CD4-positive, alpha-beta T cell treated with Interleukin-12 subunit alpha and Interleukin-12 subunit beta, for 1 hour (primary cell): ENCODE measurements at regions not wholly inside any gene's neighbourhood (a gene's known extent, or its start where the extent isn't known, plus 50 kb on each side); places are given as distances from the start of the nearest gene placed in this dataset.
"Not testable (repeated sequence)": the region's sequence is repeated elsewhere in the genome, so short reads cannot be mapped to it uniquely, and the experiment has no call there.

Source experiments
- DNase-seq: peaks from one replicate; pipeline ENCODE4 v3.0.0-alpha.2; 2020

DNA sequence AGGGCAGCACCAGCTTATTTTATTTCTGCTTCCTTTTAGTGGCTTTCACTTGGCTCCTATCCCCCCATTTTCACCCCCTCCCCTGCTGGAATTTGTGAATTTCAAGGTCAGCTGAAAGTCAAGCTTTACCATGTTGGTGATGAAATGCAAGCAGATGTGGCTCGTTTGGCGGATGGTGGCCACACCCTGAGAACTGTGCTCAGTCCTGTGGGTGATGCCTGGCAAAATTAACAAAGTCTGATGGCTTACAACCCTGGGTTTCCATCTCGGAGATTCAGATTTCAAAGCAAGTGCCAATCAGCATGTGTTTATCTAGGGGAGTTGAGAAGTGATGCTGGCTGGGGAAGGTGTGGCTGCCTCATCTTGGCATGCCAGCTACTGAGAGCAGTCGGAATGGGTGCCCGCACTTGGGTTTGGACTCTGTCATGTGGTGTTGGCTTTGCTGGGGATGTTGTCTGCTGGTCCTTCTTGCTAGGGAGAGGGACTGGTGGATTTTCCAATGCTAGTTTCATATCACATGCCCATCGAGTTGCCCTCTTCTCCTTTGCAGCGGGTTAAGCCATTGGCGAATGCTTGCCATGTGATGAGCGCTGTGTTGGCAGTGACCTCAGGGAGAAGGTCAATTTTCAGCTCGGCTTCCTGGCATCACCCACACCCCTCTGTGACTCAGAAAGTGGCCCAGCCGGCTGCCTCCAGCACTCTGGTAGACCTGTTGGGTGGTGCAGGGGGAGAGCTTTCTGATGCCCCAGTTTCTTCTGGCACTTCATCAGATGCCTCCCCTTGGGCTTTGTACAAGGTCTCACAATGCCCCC, 77.0 kb upstream of the PITX1 start:
- no peak for DNase-seq

GRCh38 chr5:135108992-135109391, 75.0 kb upstream of the PITX1 start:
- no peak for DNase-seq

- no peak for DNase-seq
Measured at GRCh38 chr5:135108569-135108968, 74.5 kb upstream of the PITX1 start.

- DNase-seq: no peak
Measured at GRCh38 chr5:135107986-135108385, 74.0 kb upstream of the PITX1 start.

GRCh38 chr5:135106610-135107471, 72.8 kb upstream of the PITX1 start:
- DNase-seq: no peak

- DNase-seq: no peak
Measured at GRCh38 chr5:135106136-135106535, 72.1 kb upstream of the PITX1 start.

DNA sequence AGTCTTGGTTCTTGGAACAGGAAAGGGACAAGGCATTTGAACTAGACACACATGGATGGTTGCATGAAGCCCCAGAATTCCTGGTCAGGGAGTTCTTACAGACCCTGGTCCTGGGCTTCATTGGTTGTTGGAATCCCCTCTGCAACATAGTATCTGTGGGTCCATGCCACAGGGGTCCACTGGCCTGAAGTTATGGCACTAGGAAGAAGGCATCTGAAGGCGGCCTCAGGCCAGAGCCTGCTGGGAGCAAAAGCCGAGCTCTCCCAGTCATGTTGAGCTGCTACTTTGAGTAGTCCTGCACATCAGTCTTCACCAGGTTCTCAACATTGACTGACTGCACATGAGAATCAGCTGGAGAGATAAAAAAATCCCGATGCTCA, 71.1 kb upstream of the PITX1 start:
- no peak for DNase-seq

GRCh38 chr5:135103575-135103853, 69.5 kb upstream of the PITX1 start:
- DNase-seq: no peak

GRCh38 chr5:135102716-135103574, 68.9 kb upstream of the PITX1 start:
- DNase-seq: no peak

GRCh38 chr5:135100431-135100830, 66.4 kb upstream of the PITX1 start:
- DNase-seq: no peak

DNA sequence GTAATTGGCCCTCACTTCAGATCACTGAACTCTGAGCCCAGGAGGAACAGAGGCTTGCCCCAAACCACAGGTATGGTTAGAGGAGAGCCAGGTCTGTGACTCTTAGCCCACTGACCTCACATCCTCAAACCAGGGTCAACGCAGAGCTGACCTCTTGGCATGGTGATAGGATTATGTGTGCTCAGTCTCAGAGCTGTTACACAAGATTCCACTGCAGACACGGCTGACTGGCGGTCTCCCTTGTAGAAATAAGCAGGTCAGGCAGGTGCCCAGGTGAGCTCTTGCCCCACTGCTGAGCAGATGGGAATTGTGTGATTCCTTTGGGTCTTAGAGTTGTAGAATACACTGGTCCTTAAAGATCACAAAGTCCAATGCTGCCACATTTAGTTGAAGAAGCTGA, 66.0 kb upstream of the PITX1 start:
- no peak for DNase-seq

GRCh38 chr5:135097390-135097789, 63.4 kb upstream of the PITX1 start:
- no peak for DNase-seq

GRCh38 chr5:135095871-135096270, 61.8 kb upstream of the PITX1 start:
- DNase-seq: no peak

DNA sequence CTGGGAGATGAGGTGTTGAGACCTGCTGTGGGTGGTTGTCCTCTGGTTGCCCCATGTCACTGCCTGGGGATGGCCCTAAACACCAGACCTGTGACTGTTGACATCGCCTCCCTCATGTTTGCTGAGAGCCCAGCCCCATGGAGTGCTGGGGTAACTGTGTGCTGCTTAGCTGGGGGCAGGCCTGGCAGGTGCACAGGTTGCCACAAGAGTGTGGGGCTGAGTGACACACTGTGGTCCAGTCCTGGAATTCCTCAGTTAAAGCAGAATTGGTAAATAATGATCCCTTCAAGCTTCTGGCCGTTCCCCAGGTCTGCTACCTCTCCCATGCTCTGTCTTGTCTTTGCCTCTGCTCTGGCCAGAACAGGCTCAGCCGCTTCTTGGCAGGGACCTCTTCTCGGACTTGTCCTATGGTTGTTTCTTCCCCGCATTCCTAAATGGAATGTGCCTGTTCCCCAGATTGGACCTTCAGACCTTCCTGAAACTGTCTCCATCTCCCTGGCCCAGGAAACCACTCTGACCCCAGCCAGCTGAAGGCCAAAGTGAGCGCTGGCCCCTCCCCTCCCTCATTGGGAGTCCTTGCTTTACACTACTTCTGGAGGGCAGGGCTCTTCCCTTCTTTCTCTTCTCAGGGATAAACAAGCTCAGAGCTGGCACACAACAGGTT, 61.2 kb upstream of the PITX1 start:
- DNase-seq: no peak

DNA sequence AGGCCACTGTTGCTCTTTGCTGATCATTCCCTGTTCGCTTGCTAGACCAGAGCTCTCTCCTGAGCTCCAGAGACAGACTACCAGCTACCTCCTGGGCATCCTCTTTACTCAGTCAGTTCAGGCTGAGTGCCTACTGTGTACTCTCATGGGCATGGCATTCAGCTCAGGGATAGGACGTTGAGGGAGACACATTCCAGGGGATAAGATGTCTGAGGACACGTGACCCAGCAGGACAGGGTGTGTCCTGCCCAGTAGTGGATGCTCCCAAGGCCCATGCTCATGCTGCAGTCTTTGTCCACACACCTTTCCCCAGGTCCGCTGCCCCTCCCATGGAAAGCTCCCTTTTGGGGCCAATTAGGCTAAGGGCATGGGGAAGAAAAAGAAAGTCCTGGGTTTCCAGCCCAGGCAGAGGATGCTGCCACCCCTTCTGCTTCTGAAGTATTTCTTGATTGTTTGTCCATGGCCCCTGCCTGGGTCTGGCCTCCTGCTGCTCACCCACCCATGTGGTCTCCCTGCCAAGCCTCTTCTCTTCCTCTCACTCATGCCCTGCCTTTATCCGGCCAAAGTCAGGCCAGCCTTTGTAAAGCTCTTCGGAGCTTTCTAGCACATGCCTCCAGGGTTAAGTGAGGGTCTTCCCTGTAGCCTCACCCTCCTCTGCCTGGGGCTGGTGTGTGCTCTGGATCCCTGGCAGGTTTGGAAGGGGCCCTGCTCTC, 60.5 kb upstream of the PITX1 start:
- no peak for DNase-seq

GRCh38 chr5:135093483-135093882, 59.5 kb upstream of the PITX1 start:
- not testable (repeated sequence) for DNase-seq

DNA sequence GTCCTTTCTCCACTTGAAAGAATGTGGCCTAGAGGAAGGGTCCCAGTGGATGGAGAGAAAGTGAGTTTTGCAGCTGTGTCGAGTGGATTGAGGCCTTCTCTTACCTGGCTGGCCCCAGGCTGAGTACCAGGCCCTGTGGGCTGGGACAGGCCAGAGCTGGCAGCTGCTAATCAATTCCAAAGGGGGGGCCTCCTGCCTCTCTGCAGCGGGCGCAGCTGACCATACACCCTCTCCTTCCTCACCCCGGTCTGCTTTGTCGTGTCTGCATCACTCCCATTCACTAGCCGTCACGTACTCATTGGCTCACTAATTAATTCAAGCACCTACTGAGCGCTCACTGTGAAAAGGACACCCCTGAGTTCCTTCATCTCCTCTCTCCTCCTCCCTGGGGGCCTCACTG, 58.4 kb upstream of the PITX1 start:
- no peak for DNase-seq

GRCh38 chr5:135091286-135091685, 57.3 kb upstream of the PITX1 start:
- DNase-seq: no peak

- no peak for DNase-seq
Measured at GRCh38 chr5:135089912-135090311, 55.9 kb upstream of the PITX1 start.

GRCh38 chr5:135088911-135089310, 54.9 kb upstream of the PITX1 start:
- DNase-seq: no peak

- no peak for DNase-seq
Measured at GRCh38 chr5:135087950-135088349, 53.9 kb upstream of the PITX1 start.
